ENCODE measurements at regions not wholly inside any gene's neighbourhood (a gene's known extent, or its start where the extent isn't known, plus 50 kb on each side); places are given as distances from the start of the nearest gene placed in this dataset.
A peak's percentile ranks its signal among the peaks of the same experiment; 100 is the strongest.
"Not testable (repeated sequence)": the region's sequence is repeated elsewhere in the genome, so short reads cannot be mapped to it uniquely, and the experiment has no call there.

GRCh38 chr12:96085475-96085874 lies 50.1 kb upstream of the LTA4H start:
- DNase-seq = no peak

GRCh38 chr12:96086190-96086589 lies 50.8 kb upstream of the LTA4H start:
- DNase-seq = not testable (repeated sequence)

GRCh38 chr12:96091833-96092232 lies 56.4 kb upstream of the LTA4H start:
- no peak for DNase-seq

GRCh38 chr12:96093543-96094196 lies 58.3 kb upstream of the LTA4H start:
- DNase-seq = no peak

- peak; percentile 94 for DNase-seq
Measured at GRCh38 chr12:96094201-96094600, 58.8 kb upstream of the LTA4H start.

- DNase-seq = no peak
Measured at GRCh38 chr12:96098631-96099030, 63.2 kb upstream of the LTA4H start.

GRCh38 chr12:96099421-96099820 lies 64.0 kb upstream of the LTA4H start:
- no peak for DNase-seq

- no peak for DNase-seq
Measured at GRCh38 chr12:96099986-96100385, 64.6 kb upstream of the LTA4H start.

- no peak for DNase-seq
Measured at GRCh38 chr12:96101806-96102205, 66.4 kb upstream of the LTA4H start.

- DNase-seq = no peak
Measured at GRCh38 chr12:96103067-96103644, 67.8 kb upstream of the LTA4H start.

- DNase-seq = no peak
Measured at GRCh38 chr12:96104566-96104965, 69.2 kb upstream of the LTA4H start.

- DNase-seq = no peak
Measured at GRCh38 chr12:96106137-96106536, 70.8 kb upstream of the LTA4H start.

- DNase-seq = no peak
Measured at GRCh38 chr12:96107236-96107635, 71.8 kb upstream of the LTA4H start.

GRCh38 chr12:96108321-96108720 lies 72.9 kb upstream of the LTA4H start:
- DNase-seq = peak; percentile 70

GRCh38 chr12:96108941-96109340 lies 73.6 kb upstream of the LTA4H start:
- DNase-seq = not testable (repeated sequence)

- DNase-seq = no peak
Measured at GRCh38 chr12:96112733-96113132, 77.3 kb upstream of the LTA4H start.

- no peak for DNase-seq
Measured at GRCh38 chr12:96117460-96117859, 76.7 kb upstream of the ELK3 start.

GRCh38 chr12:96120359-96121100 lies 73.6 kb upstream of the ELK3 start:
- DNase-seq = peak; percentile 76

- DNase-seq = no peak
Measured at GRCh38 chr12:96121271-96121711, 72.9 kb upstream of the ELK3 start.

- DNase-seq = not testable (repeated sequence)
Measured at GRCh38 chr12:96128292-96128691, 65.9 kb upstream of the ELK3 start.

GRCh38 chr12:96130396-96131059 lies 63.6 kb upstream of the ELK3 start:
- no peak for DNase-seq

GRCh38 chr12:96131230-96131788 lies 62.9 kb upstream of the ELK3 start:
- DNase-seq = no peak

GRCh38 chr12:96132819-96133218 lies 61.4 kb upstream of the ELK3 start:
- DNase-seq = no peak
